Glomerular visceral epithelial cell (primary cell): ENCODE measurements at regions not wholly inside any gene's neighbourhood (a gene's known extent, or its start where the extent isn't known, plus 50 kb on each side); places are given as distances from the start of the nearest gene placed in this dataset.
"Not testable (repeated sequence)": the region's sequence is repeated elsewhere in the genome, so short reads cannot be mapped to it uniquely, and the experiment has no call there.

Source experiments
- DNase-seq: peaks from one replicate; pipeline ENCODE4 v3.0.0-alpha.2; 2016; ENCODE audit errors: extremely low spot score

DNA sequence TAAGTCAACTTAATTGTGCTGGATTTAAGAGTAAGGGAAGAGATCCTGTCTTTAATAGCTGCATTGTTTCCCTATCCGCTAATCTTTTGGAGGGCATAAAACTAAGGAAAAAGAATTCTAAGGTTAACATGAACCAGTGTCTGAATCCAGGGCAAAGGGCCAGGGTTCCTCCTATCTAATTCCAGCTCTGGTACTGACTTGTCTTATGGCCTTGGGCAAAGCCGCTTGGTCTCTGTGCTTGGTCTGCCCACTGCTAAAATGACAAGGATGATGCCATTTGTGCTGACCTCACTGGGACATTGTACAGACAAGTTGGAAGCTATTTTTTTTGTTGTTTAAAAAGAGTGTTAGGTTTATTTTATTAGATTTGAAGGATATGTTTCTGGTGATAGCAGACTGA lies 334.7 kb upstream of the PIK3R1 start:
- no peak for DNase-seq

DNA sequence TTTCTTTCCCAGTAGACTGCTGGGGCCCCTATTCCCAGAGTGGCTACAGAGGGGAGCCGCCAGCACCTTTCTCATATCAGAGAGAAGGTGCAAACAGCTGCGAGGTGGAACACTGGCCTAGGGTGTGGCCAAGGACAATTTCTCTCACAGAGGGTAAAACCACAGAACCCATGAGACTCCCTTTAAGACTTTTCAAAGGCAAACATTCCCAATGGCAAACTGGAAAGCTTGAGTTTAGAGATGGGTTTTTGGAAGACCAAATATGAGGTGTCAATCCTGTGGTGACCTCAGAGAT lies 335.1 kb upstream of the PIK3R1 start:
- DNase-seq, result no peak

DNA sequence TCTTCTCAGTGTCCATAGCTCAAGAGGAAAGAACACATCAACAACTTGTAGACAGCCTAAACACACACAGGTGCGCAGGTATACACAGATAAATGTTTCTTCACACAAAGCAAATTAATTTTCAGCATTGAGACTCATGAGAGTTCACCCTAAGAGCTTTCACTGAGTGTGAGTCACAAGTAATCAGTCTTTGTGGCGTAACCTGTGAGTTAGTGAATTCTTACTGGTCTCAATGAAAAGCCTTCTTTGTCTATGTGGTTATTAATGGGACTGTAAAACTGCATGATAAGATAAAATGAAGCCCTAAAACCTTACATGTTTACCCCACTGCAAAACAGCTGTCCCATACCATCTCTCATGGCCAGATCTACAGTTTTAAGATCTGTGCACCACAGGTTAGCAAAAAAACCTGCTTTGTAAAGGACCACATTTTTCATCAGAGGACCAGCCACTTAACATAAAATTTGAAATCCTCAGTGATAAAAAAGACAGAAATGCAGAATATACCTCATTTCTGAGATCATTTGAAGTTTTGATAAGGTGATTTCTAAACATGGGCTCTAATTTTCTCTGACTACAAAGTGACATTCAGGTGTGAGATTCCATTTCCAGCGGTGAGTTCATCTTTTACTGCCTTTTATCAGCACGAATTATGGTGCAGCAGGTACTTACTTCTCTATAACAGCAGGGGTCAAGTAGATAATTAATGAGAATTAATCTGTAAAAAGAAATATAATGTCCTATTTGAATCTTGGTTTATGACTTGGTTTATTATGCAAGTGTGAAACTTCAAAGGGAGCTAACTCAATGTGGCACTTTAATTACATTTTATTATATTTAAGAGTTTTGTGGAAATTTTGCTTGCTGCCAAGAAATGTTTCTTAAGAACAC lies 335.7 kb upstream of the PIK3R1 start:
- DNase-seq, result no peak

DNA sequence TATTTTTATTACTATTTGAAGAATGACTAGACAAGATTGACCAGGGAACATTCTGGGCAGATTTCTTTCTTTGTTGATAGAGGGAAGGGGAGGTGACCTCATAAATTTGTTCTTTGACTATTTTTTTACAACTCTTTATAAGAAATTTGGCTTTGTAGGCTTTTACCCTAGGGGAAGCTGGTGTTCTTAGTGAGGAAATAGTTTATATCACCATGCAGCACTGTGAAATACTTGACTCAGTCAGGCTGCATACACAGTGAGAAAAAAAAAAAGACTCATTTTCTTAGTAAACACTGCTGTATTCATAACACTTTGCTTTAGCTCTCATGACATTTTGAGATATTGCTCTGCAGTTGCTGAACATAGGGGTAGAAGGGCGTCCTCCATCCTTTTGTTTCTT lies 336.6 kb upstream of the PIK3R1 start:
- DNase-seq, result no peak

DNA sequence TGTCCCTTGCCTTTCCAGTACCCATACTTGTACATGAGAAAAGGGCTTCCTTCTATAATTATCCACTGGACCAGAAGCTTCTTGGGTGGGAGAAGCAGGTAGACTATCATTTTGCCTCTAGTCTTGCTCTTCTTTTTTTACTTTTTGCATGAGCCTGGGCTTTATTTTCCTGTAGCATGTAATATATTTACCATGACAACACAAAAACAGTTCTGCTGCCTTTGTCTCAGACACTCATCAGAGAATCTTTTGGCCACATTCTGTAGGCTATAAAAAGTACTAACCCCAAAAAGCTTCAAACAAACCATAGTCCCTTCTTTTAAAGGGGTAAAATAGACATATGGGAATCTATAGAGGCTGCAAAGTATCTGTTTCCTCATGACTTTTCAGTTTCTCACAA lies 339.2 kb upstream of the PIK3R1 start:
- no peak for DNase-seq

DNA sequence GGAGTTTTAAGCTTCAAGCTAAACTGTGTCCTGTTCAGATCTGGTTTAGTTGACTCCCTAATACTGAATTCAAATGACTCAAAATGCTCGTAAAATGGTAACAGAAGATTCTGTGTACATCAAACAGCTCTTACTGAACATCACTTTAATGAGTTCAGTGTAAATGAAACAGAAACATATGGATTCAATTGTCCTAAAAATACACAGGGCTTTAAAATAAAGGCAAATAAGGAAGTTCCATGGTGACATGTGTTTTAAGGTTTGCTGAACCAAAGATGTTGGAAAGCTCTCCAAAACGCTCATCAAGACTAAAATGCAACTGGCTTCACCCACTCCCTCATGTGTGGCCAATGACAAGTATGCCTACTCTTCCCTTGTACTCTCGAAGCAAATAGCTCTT lies 340.0 kb upstream of the PIK3R1 start:
- DNase-seq, result no peak

DNA sequence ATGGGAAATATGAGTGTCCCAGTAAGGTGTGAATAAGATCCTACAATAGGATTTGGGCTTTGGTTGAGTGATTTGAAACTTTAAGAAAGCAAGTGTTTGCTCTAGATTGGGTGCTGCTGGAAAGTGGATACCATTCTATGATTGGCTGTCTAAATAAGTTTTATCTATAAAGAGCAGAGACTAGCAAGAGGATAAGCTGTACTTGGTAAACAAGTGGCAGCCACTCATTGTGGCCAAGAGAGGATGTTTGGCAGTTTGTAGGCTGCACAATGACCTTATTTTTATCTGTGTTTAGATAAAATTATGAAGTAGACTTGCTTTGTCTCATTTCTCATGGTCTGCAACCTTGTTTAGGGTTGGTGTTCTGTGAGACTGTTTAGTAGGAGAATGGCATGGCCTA lies 341.6 kb upstream of the PIK3R1 start:
- DNase-seq, result no peak

DNA sequence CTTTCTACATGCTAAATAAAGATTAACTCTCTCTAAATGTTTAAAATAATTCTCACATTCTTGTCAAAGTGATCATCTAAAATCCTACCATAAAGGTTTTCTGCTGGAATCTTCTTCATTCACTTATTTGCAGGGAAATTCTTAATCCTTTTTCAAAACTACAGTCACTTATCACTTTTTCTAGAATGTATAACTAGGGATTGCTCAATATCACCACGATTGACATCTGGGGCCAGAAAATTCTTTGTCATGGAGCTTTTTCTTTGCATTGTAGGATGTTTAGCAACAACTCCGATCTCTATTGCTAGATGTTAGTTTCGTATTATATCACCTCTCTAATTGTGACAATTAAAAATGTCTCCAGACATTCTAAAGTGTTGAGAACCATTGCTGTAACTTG lies 344.9 kb upstream of the PIK3R1 start:
- DNase-seq, result no peak

DNA sequence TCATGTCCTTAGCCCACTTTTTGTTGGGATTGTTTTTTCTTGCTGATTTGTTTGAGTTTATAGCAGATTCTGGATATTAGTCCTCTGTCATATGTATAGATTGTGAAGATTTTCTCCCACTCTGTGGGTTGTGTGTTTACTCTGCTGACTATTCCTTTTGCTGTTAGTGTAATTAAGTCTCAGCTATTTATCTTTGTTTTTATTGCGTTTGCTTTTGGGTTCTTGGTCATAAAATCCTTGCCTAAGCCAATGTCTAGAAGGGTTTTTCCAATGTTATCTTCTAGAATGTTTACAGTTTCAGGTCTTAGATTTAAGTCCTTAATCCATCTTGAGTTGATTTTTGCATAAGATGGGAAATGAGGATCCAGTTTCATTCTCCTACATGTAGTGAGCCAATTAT lies 351.2 kb upstream of the PIK3R1 start:
- not testable (repeated sequence) for DNase-seq

DNA sequence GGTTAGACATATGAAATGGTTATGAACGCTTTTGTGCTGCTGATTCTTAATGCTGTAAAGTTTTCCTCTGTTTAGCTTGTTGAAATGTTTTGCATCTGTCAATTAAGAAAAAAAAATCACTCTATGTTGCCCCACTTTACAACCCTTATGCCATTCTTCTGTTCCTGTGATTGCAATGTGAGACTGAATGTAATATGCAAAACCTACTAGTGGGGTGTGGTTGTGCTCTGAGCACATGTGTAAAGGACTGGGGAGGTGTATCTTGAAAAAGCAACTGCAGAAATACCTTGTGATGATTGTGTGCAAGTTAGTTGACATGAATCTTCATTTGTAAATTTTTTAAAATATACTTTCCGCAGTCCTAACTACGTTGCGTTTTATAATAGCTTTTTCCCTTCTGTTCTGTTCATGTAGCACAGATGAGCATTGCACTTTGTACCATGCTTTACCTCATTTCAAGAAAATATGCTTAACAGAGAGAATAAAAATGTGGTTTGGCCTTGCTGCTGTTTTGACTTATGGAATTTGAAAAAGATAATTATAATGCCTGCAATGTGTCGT lies 357.0 kb upstream of the PIK3R1 start:
- no peak for DNase-seq

DNA sequence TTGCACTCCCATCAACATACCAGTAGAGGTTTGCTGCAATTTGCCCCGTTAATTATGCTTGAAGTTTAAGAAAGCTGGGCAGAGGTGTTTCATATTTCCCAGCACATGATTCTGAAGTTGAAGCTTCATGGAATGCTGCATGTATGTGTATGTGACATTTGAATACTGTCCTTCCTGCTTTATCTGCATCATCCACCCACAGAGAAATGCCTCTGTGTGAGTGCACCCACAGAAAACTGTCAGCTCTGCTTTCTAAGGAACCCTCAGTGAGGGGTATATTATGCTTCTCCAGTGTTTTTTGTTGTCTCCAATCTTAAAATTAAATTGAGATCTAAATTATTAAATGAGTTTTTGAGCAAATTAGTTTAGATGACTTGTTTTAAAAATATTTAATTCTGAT lies 358.1 kb upstream of the PIK3R1 start:
- DNase-seq, result no peak

DNA sequence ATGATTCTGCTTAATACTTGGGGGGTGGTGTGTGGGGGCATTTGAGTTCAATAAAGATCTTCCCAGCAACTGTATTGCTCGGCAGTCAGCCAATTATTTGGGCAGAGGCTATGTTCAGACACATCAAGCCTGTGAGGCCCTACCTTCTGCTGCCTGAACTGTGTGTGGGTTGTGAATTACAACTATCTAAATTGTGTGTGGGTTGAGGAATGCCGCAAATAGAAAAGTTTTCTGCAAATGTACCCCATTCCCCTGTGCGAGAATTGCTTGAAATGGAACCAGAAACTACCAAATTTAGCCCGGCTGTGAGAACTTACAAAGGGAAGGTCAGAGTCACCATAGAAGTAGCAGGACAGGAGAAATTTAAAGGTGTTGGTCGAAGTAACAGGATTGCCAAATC lies 360.0 kb upstream of the PIK3R1 start:
- no peak for DNase-seq

DNA sequence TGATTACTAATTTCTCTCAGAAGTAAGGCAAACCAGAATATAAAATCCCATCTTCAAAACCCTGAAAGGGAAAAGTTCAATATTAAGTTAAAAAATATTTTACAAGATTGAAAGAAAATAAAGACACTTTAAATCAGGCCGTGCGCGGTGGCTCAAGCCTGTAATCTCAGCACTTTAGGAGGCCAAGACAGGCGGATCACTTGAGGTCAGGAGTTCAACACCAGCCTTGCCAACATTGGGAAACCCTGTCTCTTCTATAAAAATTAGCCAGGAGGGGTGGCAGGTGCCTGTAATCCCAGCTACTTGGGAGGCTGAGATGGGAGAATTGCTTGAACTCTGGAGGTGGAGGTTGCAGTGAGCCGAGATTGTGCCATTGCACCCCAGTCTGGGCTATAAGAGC lies 364.6 kb upstream of the PIK3R1 start:
- DNase-seq, result not testable (repeated sequence)

DNA sequence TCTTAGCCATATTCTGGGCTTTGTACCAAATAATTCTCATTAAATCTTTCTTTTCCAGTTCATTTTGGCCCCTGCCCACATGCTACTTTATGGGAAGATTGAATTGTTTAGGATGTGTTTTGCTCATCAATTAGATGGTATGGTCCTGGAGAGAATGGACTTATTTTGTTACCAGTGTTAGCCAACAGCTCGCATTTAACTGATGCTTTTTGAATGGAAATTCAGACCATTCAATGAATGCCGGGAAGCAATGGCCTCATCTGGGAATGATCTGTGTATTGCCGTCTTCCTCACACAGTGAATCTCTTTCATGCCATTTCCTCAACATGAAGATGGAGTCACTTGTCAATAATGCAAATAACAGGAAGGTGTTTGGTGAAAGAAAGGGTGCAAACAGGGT lies 370.6 kb upstream of the PIK3R1 start:
- DNase-seq, result no peak

DNA sequence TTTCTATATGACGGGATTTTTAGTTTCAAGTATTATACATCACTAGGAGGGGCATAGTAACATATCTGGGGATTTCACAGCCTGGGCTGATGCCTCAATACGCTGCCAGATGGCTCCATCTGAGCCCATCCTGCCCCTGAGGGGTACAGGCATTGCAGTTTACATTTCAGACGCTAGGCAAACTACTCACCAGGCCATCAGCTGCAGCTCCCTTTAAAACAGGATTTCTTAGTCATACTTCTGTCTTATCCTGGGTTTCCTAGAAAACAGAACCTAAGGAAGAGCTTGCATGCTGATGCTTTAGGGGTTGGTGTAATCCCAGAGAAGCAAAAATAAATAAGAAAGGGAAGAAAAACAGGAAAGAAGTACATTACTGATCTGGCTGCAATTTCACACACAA lies 372.8 kb upstream of the PIK3R1 start:
- no peak for DNase-seq

DNA sequence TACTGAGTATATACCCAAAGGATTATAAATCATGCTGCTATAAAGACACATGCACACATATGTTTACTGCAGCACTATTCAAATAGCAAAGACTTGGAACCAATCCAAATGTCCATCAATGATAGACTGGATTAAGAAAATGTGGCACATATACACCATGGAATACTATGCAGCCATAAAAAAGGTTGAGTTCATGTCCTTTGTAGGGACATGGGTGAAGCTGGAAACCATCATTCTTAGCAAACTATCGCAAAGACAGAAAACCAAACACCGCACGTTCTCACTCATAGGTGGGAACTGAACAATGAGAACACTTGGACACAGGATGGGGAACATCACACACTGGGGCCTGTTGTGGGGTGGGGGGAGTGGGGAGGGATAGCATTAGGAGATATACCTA lies 378.3 kb upstream of the PIK3R1 start:
- not testable (repeated sequence) for DNase-seq

DNA sequence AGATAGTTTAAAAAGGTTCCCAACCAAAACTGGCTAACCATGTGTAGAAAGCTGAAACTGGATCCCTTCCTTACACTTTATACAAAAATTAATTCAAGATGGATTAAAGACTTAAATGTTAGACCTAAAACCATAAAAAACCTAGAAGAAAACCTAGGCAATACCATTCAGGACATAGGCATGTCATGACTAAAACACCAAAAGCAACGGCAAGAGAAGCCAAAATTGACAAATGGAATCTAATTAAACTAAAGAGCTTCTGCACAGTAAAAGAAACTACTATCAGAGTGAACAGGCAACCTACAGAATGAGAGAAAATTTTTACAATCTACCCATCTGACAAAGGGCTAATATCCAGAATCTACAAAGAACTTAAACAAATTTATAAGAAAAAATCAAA lies 379.1 kb upstream of the PIK3R1 start:
- DNase-seq, result not testable (repeated sequence)

DNA sequence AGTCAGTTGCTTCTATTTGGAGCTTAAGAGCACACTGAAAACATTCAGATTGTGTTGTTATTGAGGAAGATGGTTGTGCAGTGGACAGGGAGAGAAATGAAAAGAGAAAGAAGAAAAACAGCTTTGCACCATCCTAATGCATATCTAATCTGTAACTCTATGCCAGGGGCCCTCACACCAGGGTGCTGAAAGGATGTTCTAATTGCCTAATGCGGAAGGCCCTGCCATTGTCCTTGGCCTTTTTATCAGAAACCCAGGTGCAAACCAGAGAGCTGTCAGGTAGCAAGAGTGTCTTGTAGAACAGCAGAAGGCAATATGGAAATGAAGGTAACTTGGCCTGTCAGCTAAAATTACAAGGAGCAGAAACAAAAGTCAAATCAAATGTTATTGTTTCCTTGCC lies 384.5 kb upstream of the PIK3R1 start:
- no peak for DNase-seq

DNA sequence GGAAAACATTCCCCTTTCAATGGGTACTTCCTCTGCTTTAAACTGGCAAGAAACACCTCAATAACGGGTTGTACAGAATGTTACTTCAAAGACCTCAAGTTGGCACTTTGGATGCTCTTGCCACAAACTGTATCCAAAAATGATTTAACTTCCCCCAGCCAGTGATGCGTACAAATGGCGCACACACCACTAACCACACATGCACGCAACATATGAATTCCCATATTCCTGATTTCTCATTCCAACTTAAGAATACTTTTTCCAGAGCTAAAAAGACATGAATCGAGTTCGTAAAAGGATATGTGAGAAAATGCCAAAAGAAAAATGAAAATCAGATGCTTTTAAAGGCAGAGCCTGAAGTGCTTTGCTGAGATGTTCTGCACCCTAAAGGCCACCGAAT lies 388.0 kb upstream of the PIK3R1 start:
- no peak for DNase-seq

DNA sequence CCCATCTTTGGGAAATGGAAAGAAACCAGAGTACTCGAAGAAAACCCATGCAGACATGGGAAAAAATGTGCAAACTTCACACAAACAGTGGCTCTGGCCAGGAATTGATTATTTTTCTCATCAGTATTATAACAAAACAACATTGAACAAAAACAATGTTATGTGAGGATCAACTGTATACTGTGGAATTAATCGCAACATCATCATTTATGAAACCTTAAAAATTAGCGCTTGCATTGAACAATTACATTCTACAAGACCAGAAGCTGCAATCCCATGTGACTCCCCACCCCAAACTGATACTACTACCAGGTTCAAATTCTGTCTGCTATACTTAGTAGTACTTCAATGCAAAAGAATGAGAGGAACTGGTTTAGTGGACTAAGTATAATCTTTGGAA lies 390.7 kb upstream of the PIK3R1 start:
- no peak for DNase-seq

DNA sequence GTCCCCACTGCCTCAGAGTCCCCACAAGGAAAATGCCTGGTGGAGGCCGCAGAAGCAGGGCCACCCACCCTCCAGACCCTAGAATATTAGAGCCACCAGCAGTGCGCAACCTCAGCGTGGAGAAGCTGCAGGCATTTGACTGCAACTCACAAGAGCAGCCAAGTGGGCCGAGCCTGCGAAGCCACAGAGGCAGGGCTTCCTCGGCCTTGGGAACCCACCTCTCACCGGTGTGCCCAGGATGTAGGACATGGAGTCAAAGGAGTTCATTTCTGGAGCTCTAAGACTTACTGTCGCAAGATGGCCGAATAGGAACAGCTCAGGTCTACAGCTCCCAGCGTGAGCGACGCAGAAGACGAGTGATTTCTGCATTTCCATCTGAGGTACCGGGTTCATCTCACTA lies 397.9 kb upstream of the PIK3R1 start:
- no peak for DNase-seq

DNA sequence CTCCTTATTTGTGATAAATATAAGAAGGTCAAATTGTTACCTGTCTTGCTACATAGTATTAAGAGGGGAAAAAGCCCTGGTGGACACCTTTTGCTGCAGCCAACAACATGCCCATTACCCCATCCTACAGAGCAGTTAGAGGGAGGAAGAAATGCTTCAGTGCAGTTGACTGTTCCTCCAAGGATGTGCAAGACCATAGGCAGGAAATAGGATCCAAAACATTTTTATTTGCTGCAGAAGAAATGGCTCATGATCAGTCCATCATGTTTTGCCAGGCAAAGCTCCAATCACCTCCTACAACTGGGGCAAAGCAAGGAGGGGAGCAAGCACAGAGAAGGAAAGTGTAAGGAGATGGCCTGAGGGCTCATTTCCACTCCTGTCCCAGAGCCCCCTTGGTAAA lies 399.1 kb upstream of the PIK3R1 start:
- DNase-seq, result no peak

DNA sequence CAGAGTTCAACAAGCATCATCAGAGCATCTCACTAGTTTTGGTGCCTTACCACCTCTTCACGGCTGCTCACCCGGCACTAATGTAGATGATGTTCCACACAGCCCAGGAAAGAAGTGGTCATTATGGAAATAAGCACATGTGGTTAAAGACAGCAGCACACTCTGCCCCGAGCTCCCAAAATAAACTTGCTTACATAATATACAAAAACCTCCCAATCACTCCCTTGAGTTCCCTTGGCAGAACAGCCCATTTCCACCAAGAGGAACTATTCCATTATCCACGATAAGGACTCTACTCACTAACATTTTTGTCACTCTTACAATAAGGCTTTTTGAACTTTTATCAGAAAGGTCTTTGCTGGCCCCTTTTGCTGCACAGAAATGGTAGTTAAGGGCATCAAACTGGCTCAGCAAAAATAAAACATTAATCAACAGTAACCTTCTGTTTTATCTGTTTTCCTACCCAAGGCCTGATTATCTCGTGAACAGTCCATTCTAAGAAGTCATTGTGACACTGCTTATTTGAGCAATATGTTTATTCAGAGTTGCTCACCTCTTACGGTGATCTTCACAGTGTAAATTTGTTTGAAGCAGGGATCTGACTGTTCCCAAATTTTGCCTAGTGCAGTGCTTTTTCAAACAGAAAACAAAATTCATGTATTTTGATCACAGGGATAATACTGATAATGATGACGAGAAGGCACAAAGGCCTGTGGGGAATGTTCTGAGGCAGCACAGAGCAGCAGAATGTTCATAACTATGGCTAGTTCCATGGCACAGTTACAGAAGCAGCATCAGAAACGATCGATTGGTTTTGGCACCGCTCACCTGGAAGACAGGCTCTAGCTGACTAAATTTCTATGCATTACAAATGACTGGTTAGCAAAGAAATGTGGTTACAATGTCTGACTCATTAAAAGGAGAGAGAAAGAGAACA lies 399.8 kb upstream of the PIK3R1 start:
- DNase-seq, result no peak
